GM18508 (cell line): ENCODE measurements at regions not wholly inside any gene's neighbourhood (a gene's known extent, or its start where the extent isn't known, plus 50 kb on each side); places are given as distances from the start of the nearest gene placed in this dataset.

Source experiments
- ATAC-seq: cut with Tn5 transposase; IDR thresholded peaks from one replicate; pipeline ENCODE4 v1.9.1; 2021; ENCODE audit warnings: moderate number of reproducible peaks; ENCODE audit not compliant: insufficient read depth, unreplicated experiment

- no peak for ATAC-seq
Observed at GRCh38 chr10:52438119-52438518, 124.0 kb downstream of the DKK1 start.

GRCh38 chr10:52440612-52441285 lies 126.7 kb downstream of the DKK1 start:
- no peak for ATAC-seq

DNA sequence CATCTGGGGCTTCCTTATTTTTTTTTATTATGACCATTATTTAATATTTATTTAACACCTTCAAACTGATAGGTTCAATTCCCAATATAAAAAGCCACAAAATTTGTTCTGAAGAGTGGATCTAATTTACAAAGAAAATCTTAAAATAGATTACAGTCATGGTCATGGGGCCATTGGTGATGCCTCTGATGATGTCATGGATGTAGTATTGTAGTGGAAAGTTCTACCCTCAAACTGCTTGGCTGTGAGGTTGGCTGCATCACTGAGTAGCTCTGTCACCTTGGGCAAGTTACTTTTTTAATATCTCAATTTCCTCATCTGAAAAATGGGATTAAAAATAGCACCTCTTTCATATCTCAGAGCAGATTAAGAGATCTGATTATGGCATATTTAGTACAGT lies 128.5 kb downstream of the DKK1 start:
- ATAC-seq = no peak

DNA sequence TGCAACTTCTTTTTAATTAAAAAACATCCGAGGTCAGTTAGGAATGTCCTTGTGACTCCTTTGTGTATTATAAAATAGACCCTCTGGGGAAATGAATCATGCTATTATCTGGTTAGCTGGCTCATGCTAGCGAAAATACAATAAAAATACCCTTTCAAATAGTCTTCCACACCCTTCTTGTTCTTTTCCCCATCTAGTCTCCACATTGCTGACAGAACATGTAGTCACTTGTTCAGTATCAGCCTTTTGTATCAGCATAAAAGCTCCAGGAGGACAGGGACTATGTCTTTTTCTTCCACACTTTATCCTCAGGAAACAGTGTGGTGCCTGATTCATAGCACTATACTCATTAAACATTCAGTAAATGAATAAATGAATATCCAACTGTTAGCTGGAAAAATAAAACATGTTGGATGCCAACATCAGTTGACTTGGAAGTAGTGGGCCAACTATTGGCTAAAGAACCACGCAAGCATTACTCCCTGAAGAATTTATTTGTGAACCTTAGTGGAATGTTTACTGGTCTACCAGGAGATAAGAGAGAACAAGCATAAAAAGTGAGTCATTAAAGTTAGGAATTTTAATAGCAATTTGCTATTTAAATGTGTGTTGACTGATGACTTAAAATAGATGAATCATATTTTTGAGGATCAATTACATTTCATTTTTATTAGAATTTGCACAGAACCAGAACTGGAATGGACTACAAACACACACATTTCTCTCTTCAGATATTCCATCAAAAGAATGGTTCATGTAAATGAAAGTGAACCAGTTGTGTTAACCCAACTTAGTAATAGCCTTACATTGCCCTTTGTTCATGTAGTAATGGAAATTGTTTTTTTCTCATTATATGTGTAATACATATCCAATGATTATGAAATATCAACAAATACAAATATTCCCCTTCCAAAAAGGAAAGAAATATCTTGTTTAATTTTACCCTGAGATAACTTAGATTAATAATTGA lies 129.6 kb downstream of the DKK1 start:
- no peak for ATAC-seq

GRCh38 chr10:52446391-52446790 lies 132.3 kb downstream of the DKK1 start:
- no peak for ATAC-seq

GRCh38 chr10:52447931-52448353 lies 133.9 kb downstream of the DKK1 start:
- no peak for ATAC-seq

DNA sequence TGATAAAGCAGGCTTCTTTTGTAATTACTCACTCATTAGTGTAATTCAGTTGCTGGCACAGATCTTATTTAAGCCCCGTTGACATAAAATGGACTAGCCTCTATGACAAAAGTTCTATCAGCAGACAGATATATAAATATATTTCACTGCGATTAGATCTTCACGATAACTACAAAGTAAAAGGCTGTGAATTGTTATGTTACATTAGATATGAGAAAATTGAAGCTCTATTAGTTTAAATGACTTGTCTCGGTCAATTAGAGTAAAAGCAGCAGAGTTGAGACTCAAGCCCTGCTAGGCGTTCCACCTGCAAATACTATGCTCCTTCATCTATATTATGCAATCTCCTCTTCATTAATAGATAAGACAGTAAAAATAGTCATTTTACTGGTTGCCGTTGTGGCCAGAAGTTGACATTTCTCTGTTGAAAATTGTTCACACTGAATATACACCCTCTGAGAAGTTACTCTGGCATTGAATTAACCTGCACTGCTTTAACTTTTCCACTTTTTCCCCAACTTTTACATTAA lies 136.7 kb downstream of the DKK1 start:
- ATAC-seq = no peak

DNA sequence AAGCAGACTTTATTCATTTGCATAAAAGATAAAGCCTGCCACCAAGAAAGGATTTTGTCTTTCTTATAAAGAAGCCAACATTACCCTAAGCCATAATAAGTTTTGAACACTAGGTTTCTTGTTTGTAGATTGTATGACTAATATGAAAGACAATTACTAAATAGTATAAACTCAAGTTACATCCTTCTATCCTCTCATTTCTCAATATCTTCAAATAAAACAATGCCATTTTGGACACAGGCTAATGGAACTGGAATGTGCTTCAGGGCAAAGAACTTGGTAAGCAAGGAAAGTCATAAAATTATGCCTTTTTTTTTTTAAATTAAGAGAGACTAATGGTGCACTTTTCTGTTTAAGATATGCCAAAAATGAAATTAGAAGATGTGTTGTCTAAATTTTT lies 137.7 kb downstream of the DKK1 start:
- ATAC-seq = no peak

DNA sequence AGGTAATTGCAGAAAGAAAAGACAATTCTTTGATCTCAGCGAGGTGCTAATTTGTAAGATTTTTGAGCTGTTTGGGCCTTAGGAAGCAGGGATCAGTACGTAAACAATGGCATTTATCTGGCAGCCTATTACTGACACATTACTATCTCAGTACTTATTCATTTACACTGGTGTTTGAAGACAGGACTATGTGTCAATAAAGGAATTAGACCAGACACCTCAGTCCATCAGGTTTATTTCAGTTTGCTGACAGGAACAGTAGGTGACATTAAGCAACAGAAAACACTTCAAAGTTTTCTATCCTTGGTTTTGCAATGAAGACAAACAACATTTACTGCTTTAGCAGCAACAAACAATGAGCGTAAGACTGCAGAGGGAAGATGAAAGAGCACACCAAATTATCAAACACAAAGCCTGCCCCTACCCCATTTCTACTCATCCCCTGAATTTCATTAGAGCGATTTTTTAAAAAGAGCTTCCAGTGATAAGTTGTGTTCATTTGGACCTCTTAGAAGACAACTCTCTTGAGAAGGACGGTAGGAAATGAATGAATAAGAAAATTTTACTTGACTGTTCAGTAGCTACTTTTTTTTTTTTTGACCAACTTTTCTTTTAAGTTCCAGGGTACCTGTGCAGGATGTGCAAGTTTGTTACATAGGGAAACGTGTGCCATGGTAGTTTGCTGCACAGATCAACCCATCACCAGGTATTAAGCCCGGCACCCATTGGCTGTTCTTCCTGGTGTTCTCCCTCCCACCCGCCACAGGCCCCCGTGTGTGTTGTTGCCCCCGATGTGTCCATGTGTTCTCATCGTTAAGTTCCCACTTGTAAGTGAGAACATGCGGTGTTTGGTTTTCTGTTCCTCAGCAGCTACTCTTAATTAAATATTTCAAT lies 138.8 kb downstream of the DKK1 start:
- no peak for ATAC-seq

DNA sequence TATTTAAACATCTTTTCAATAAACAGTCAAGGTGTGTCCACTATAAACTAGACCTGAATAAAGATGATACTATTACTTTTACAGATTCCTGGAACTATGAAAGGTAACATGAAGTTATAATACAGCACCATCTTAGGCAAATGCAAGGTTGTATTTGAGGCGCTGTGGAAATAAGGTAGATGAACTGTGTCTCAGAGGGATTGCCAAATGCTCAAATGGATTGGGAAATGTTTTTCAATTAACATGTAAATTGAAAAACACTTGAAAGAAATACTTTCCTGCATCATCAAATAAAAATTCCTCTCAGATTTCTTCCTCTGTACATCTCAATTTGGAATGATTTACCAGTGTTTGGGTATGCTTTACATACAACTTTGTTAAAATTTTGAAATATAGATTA lies 139.4 kb downstream of the DKK1 start:
- no peak for ATAC-seq

DNA sequence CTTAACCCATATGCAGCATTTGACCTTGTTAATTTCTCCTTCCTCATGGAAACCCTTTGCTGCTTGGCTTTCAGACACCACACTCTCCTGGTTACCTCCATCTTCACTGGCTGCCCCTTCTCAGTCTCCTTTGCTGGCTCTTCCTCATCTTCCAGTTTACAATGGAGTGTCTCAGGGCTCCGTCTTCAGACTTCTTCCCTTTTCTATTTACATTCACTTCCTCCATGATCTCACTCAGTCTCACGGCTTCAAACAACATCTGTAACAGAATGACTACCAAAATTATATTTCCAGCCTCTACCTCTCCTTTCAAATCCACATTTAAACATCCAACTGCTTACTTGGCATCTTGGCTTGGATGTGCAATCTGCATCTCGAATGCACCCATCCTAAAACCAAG lies 140.4 kb downstream of the DKK1 start:
- no peak for ATAC-seq

- no peak for ATAC-seq
Observed at GRCh38 chr10:52455098-52455497, 141.0 kb downstream of the DKK1 start.

- no peak for ATAC-seq
Observed at GRCh38 chr10:52459097-52459496, 145.0 kb downstream of the DKK1 start.

- ATAC-seq = no peak
Observed at GRCh38 chr10:52463826-52464225, 149.7 kb downstream of the DKK1 start.

GRCh38 chr10:52464368-52465124 lies 150.5 kb downstream of the DKK1 start:
- ATAC-seq = no peak

- ATAC-seq = no peak
Observed at GRCh38 chr10:52465202-52465601, 151.1 kb downstream of the DKK1 start.

DNA sequence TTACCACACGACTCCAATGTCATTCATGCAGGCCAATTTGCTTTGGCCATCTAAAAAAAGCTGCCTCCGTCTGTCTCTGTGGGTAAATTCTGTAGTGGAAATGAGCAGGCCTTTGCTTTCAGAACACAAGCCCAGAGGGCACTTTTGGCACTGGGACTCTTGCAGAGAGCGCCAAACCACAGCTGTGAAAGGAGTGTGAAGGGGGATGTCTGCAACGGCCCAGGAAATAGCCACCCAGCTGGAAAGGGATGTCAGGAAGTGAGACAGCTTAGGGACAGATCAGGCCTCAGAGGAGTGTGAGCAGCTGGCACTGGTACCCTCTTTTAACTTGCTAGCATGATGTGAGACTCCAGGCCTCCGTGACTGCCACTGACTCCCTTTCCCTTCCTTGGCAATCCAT lies 152.4 kb downstream of the DKK1 start:
- ATAC-seq = no peak

GRCh38 chr10:52469970-52470705 lies 156.1 kb downstream of the DKK1 start:
- no peak for ATAC-seq
